ENCODE measurements at regions not wholly inside any gene's neighbourhood (a gene's known extent, or its start where the extent isn't known, plus 50 kb on each side); places are given as distances from the start of the nearest gene placed in this dataset.
"Not testable (repeated sequence)": the region's sequence is repeated elsewhere in the genome, so short reads cannot be mapped to it uniquely, and the experiment has no call there.

DNA sequence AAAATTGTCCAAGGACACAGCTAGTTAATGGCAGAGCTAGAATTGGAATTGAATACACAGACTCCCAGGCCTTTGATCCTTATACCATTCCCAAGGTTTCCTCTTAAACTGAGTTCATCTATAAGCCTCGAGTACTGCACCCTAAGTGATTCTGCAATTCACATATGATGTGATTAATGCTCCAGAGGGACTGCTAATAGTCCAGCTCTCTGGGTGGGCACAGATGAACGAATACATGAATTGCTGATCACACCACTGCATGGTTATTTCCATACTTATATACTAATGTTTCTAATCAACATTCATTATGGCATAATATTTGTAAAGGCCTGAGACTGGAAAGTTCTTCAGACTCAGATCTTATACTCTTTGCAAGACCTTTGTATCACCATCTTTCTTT is 101.8 kb downstream of the NUFIP1 start:
- no peak for DNase-seq

DNA sequence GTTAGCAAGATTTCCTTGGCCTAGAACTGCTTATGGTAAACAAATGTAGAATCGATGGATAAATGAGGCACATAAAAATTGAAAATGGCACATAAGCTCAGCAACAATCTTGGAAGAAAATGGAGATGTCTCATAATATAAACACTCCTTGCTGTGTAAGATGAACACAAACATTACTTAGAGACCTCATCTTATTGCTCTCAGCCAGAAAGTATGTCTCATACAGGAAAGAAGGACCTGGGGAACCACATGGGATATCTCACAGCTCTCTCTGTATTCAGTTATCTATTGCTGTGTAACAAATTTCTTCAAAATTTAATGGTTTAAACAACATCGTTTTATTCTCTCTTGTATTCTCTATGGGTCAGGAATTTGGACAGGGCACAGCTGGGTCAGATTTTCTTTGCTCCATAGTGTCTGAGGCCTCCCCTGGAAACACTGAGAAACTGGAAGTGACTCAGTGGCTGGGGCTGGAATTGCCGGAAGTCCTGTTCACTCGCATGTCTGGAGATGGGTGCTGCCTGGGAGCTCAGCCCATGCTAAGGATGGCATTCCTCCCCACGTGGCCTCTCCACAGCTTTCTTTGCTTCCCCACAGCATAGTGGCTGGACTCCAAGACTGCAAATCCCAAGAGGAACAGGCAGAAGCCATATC is 105.1 kb downstream of the NUFIP1 start:
- peak; percentile 76 for DNase-seq

DNA sequence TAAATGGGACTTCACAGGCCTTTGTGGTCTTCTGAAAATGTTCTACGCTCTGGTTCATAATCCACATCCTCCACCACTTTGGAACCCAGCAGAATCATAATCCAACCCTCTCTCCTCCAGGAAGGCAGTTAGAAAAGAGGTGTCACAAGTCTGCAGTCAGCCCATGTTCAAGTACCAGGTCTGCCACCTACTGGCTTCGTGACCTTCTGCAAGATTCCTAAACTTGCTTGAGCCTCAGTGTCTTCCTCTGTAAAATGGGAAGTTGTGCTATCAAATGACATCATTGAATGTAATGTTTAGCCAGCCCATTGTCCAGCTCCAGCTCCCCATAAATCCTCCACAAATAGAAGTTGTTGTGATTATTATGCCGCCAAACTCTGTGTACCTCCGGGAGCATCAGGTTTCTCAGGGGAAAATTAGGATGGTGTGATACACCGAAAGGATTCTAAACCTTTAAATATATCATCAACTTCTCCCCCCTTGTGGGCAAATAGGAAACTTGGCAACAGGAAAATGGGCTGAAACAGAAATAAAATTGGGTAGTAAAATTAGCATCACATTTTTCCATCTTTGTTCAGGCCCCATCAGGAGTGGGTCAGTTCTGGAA is 109.7 kb downstream of the NUFIP1 start:
- peak; percentile 66 for DNase-seq

DNA sequence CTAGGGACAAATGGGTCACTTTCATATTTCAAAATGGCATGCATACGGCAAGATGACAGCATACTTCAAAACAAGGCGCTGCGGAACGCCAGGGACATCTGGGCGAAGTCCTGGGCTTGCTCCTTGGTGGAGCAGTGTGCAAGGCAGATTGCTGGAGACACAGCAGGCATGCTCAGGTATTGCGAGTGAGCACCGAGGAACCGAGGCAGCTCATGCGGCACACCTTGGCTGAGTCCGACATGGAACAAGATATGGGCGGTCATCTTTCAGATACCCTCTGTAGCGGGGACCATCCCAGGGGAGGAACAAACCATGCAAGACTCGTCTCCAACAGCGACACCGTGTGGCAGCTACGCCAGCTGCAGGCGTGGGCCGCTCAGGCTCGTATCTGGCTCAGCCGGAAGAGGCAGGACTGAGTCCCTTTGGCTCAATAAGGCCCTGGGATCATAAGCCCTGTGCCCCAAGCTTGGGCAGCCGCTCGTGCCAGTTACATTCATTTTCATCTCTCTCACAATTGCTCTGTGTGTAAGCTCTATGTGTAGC is 112.4 kb downstream of the NUFIP1 start:
- DNase-seq = no peak

DNA sequence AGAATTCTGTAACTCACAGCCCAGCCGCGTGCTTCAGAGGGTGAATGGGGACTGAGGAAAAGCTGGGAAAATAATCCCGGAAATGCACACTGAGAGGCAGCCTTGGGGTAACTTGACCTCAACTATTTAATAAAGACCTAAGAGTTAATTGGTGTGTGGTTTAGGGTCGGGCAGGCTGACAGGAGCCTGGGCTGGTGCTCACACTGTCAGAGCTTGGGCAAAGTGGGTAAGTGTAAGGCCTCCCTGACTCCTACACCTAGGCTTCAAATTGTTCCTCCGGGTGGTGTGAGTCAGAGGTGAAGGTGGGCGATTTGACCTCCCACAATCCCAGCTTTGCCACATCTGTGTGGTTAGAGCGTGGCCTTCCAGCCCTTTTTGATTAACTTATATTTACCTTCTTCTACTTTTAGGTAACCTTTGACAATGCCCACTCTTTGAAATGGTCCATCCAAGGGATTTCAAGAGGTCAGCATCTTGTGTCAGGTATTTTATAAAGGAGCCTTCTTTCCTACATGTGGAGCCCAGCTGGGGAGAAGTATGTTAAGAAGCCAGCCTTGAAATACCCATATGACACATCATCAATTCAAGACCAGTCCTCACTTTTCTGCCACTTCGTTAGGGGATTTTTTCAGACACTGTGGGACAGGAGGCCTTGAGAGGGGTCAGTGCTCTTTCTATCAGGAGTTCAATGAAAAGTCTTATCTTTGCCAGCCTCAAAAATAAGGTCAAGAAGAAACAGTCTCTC is 114.2 kb downstream of the NUFIP1 start:
- peak; percentile 43 for DNase-seq

DNA sequence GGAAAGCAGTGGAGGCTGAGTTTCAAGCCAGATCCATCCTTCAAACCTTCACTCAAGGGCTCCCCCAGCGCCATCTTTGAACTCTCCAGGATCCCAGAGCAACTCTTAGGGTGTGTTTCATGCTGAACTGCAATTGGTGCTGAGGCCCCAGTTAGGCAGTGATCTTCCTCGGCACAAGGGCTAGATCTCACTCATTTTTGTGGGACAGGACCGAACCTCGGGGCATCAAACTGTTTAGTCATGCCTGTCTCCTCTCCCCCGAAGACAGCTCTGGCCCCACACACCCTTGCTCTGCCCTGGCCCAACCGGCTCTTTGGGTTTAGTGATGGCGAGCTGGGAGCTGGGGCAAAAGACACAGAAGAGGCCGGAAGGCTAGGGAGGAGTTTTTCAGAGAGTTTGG is 115.1 kb downstream of the NUFIP1 start:
- no peak for DNase-seq

DNA sequence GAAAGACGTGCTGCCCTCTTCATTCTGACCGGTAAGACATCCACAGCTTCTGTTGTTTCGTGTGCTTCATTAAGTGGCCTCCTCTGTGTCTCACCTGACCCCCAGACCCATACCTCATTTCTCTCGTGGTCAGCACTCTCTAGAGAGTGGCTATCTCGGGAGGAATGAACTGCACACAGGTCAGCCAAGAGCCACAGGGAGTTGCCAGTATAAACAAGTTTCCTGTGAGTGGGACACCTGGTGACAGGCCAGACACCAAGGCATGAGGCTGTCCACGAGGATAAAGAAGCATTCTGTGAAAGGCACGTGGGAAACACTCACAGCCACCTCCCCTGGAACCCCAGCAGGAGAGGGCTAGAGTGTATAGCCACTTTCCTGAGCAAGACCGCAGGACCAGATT is 115.8 kb downstream of the NUFIP1 start:
- no peak for DNase-seq

DNA sequence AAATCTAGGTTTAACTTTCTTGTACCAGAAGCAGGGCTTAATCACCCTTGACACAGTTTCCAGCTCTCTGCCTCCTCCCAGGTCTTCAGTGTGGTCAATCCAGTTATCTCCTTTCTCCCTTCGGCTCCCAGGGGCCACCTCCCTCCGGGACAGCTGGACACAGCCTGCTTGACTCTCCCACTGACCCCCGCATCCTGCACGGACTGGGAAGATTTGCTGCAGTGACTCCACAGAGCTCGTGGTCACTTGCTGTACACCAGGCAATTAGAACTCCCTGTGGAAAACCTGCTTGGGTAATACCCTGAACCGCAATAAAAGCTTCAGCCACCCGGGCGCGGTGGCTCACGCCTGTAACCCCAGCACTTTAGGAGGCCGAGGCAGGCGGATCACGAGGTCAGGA is 116.5 kb downstream of the NUFIP1 start:
- DNase-seq = no peak

DNA sequence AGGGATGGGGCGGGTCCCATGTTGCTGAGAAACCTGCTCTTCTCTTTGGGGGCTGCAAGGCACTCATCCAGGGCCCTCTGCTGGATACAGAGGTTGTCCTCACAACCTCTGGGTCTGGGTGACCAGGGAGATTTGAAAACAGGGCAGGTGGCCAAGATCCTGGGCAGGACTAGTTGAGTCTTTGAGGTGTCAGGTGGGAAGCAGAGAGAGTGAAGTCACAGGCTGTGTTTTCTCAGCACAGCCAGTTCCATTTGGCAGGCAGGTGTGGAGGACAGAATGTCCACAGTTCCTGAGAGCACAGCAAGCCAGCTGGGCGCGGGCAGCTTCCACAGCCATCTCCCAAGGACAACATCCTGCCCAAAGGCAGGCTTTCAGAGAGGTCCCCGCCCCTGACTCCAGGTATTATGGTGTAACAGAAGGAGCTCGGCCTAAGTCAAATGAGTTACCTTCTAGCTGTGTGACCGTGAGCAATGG is 118.8 kb downstream of the NUFIP1 start:
- no peak for DNase-seq

DNA sequence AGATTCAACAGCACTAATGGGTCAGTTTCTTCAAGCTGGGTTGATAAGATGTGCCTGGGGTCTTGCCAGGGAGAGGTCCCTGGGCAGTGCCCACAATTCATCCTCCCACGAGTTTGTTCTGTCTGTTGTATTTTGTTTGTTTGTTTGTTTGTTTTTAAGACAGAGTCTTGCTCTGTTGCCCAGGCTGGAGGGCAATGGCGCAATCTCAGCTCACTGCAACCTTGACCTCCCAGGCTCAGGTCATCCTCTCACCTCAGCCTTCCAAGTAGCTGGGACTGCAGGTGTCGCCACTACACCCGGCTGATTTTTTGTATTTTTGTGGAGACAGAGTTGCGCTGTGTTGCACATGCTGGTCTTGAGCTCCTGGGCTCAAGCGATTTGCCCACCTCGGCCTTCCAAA is 120.1 kb downstream of the NUFIP1 start:
- no peak for DNase-seq

DNA sequence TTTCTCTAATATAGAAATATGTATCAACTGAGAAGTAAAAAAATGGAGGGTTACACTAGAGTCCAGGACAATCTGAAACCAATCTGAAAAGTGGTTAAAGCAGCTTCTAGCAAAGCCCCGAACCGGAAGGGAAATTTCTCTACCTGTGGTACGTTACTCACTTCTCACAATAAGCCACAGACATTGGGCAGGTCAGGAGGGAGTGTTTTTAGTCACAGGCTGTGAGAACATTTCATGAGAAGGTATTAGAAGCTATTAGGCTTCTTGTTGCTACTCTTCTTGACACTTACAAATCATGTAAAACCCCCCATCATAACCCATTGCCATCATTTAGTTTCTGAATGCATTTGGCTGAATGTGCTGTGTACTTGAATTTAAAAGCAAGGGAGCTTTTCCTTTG is 120.9 kb downstream of the NUFIP1 start:
- no peak for DNase-seq

DNA sequence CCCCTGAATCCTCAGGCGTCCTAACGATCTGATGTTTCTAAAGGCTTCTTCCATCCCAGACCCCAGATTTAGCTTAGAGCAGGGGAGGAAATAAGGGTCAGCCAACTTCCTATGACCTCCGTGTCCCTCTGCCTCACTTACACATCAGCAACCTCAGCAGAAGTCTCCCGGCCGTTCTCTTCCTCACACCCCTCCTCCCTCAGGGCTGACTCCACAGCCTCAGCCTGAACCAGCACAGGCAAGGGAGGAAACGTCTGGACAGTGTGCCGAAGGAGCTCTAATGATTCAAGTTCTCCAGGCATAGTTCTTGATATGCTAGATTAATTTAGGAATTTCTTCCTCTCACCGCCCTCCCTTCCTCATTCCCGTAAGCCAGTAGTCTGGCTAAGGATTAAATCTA is 121.4 kb downstream of the NUFIP1 start:
- DNase-seq = no peak

DNA sequence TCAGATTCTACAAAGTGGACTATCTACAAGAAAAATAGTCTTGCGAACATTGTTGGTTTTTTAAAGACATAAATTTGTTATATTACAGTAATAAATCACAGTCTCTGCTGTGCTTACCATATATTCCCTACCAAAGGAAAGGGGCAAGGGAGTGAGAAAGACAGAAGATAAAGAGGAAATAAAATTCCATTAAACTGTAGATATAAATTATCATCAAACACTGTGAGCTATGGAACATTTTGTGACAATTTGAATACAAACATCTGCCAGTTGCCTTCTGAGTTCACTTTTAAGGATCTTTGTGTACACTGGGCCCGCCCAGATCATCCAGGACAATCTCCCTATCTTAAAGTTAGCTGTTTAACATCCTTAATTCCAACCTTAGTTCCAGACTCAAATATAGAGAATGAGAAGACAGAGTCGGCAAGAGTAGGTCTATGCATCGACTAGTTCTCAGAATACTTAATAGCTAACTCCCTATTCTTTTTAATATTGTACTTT is 122.8 kb downstream of the NUFIP1 start:
- no peak for DNase-seq

DNA sequence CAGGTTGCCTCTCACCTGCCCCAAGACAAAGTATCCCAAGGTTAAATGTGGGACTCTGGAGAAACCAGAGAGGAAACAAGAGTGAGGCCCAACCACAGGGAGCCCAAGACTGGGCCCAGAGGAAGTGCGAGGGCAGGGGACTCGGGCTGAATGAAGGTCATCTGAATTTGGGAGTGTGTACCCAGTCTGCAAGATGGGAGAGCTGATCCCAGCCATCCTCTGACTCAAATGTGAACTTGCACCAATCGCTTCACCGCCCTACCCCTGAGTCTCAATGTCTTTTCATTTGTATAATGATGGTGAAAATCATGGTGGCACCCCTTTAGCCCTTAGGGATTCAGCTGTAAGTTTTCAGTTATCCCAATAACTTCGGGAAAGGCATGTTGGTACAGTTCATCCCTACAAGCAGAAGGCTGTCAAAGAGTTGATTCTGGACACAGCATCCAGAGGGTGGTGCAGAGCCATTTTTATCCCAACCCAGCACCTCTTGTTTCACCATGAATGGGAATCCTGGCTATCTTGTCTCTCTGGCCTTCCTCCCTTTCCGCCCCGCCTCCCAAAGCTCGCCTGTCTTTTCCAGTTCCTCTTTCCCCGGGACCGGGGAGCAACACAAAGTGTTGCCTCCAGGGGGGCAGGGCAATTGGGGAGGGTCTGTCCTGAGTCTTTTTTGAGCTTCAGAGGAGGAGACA is 123.4 kb downstream of the NUFIP1 start:
- no peak for DNase-seq

DNA sequence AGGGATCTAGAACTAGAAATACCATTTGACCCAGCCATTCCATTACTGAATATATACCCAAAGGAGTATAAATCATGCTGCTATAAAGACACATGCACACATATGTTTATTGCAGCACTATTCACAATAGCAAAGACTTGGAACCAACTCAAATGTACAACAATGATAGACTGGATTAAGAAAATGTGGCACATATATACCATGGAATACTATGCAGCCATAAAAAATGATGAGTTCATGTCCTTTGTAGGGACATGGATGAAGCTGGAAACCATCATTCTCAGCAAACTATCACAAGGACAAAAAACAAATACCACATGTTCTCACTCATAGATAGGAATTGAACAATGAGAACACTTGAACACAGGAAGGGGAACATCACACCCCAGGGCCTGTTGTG is 125.6 kb downstream of the NUFIP1 start:
- DNase-seq = not testable (repeated sequence)

DNA sequence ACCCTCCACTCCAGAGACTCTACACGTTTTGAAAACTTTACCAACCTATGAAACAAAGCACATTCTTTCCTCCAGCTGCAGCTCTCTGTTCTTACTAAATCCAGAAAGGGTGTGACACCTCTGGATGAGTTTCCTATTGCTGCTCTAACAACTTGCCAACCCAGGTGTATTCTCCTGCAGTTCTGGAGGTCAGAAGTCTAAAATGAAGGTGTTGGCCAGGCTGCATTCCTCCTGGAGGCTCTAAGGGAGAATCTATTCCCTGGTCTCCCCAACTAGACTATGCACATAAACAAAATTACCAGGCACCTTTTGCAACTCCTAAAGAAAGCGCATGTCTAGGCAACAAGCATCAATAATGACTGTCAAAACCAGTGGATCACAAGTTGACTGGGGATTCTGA is 128.8 kb downstream of the NUFIP1 start:
- no peak for DNase-seq

DNA sequence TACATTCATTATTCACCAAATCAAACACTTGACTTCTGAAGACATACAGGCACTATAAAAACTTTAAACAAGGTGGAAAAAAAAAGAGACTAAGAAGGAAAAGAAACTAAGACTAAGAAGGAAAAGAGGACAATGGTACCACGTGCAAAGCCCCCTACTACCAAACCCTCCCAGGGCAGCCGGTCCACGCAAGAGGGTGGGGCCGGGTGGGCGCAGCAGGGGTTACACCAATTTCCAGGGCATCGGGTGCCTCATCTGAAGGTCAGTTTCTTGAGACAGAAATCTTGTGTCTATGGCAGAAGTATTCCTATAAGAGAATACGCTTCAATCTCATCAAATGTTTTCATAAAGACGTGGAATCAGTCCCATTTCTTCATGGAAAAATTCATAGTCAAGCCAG is 131.5 kb downstream of the NUFIP1 start:
- DNase-seq = no peak

DNA sequence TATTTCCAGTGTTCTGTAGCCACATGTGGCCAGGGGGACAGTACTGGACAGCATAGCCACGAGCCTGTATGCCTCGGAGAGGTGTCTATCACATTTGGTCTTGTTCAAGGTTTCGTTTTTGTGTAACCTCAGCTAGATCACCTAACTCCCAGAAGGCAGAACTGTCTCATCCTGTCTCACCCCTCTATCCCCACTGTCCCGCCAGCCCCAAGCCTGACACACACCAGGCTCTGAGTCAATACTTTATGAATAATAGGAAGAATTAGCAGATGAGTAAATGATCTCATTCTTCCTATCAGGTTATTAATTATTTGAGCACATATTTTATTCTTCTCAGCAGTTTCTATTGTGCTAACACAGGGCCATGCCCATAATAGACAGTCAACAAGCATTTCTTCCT is 132.2 kb downstream of the NUFIP1 start:
- no peak for DNase-seq

DNA sequence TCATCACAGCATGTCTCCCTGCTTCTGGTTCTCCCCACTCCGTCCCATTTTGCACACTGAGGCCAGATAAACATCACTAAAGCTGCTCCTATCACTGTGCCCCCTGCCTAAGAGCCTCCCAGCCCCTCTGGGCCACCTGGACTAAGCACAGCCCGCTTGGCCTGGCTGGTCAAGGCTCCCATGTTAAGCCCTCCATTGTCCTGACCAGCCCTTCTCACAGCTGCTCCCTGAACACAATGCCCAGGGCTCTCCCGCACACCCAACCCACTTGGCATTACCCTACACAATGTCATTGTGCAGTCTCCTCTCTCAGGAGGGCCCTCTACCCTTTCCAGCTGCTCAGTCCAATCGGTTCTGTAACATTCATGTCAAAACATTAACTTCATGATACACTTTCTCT is 133.4 kb downstream of the NUFIP1 start:
- no peak for DNase-seq

DNA sequence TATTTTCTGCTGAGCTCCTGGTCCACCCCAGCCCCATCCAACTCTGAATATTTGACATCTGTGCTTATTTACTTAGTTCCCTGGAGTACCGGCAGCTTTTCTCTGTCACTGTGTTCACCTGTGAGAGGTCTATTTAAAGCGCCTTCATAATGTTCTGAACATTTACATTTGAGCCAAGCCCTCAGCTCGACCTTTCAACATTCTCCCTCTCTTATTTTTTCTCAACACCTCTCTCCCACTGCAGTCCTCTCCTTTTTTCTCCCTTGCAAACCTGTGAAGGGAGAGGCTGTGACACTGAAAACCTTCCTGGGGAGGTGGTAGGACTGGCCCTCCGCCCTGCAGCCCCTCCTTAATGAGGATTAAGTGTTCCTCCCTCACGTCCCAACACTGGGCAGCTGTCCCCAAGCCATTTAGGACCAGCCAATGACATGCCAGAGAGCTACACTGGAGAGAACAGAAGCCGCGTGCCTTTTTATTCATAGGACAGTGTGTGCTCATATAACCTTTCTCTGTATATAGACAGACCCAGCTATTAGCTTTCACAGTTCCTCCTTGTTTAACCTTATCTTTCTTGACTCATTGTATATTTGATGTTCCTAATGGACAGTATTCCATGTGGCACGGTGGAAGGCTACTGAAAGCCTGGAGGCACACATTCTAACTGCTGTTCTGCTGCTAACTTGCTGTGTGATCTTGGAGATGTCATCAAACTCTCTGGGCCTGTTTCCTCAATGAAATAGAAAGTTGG is 134.8 kb downstream of the NUFIP1 start:
- DNase-seq = no peak

DNA sequence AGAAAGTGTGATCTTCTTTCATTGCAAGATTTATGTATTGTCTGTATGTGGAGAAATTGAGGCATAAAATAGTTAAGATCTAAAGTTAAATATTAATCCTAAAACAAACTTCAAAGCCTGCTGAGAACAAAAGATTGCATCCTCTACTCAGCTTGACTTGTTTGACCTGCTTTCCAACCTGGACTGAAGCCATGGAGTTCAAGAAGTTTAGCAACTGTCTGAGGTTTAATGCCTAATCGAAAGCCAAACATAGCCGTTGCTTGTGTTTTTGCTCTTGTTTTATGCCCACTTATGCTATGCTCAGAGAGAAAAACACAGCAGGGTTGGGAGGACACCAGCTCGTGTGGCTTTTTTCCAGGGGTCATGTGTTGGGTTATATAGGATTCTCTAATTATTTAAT is 135.6 kb downstream of the NUFIP1 start:
- no peak for DNase-seq

DNA sequence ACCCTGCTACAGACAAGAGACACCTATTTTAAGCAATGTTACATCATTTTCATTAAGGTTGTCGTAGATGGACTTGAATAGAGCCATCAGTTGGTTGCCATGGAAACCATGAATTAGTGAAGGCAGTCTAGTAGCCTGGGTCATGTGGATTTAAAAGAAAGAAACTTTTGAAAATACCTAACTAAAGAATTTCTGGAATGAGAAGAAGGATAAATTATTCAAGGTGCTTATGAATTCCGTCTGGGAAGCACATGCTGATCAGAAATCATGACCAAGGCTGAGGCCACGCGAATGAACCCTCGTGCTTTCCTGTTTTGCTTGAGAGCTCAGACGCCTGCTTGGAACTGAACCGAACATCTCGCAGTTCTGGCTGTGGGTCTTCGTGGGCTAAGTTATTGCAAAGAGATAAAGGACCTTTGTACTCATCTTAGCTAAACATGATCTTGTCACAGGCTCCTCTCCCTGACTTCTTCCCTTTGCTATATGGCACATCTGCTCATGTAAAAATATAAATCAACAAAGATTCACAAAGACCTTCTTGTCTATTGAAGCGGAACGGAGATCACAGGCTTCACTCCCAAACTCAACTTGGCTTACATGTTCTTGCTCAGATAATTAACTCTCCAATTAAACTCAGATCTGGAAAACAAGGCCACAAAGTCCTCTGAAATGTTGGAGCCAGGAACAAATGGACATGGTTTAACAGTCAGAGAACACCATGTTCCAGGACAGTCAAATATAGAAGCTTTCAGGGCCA is 140.2 kb downstream of the NUFIP1 start:
- DNase-seq = peak; percentile 60

All from fibroblast of upper back skin (primary cell).